Brain microvascular endothelial cell (primary cell): ENCODE measurements at regions not wholly inside any gene's neighbourhood (a gene's known extent, or its start where the extent isn't known, plus 50 kb on each side); places are given as distances from the start of the nearest gene placed in this dataset.

Source experiments
- DNase-seq: peaks from one replicate; pipeline ENCODE4 v3.0.0-alpha.2; 2020
- H3K27ac ChIP-seq: fragments of 250-450 bp; sonication (Bioruptor Pico); 2 replicates; pipeline ENCODE4 v1.5.1; 2020; ENCODE audit warnings: mild to moderate bottlenecking, moderate library complexity
- H3K27me3 ChIP-seq: fragments of 250-450 bp; sonication (Bioruptor Pico); replicated peaks from 2 replicates; pipeline ENCODE4 v1.5.1; 2020; ENCODE audit warnings: mild to moderate bottlenecking
- H3K36me3 ChIP-seq: fragments of 250-450 bp; sonication (Bioruptor Pico); replicated peaks from 2 replicates; pipeline ENCODE4 v1.5.1; 2020; ENCODE audit warnings: mild to moderate bottlenecking
- H3K4me3 ChIP-seq: 2 replicates; pipeline ENCODE4 v1.5.1; 2011; ENCODE audit warnings: low read depth, mild to moderate bottlenecking, control low read depth, low read length, moderate library complexity
- CTCF ChIP-seq: IDR thresholded peaks from 2 replicates; pipeline ENCODE4 v1.5.1; 2011; ENCODE audit warnings: low read depth, mild to moderate bottlenecking, moderate library complexity, low read length, control low read depth, inconsistent platforms; ENCODE audit errors: missing control alignments
- in situ Hi-C: cut with HindIII; loops from 2 replicates; pipeline ENCODE4 v1.10.0; 2017; ENCODE audit warnings: low sequenced_read_pairs, low pct_ligation_motif_present

- no peaks in the 10 kb centered on the region for H3K36me3 ChIP-seq
- peak; percentile 40 for DNase-seq
- no peak overlapping the region for H3K27ac ChIP-seq
- no peak overlapping the region for H3K4me3 ChIP-seq
- H3K27me3 ChIP-seq = no peaks in the 10 kb centered on the region
- in situ Hi-C loops = no loop called here
- no peak for TF ChIP-seq CTCF
Observed at GRCh38 chr10:3714531-3714930, 70.5 kb downstream of the KLF6 start.

GRCh38 chr10:3712707-3713106 is 72.3 kb downstream of the KLF6 start:
- no peak for TF ChIP-seq CTCF
- in situ Hi-C loops = no loop called here
- no peak overlapping the region for H3K27ac ChIP-seq

GRCh38 chr10:3711918-3712317 is 73.1 kb downstream of the KLF6 start:
- H3K4me3 ChIP-seq = no peak overlapping the region
- in situ Hi-C loops = no loop called here
- no peaks in the 10 kb centered on the region for H3K27me3 ChIP-seq
- DNase-seq = no peak
- no peak overlapping the region for H3K27ac ChIP-seq
- no peak for TF ChIP-seq CTCF
- no peaks in the 10 kb centered on the region for H3K36me3 ChIP-seq

More at GRCh38 chr10:3712707-3713106, 72.3 kb downstream of the KLF6 start:
- Histone ChIP-seq H3K4me3 (no peak overlapping the region), H3K36me3 (no peaks in the 10 kb centered on the region), H3K27me3 (no peaks in the 10 kb centered on the region)
- no peak for DNase-seq

GRCh38 chr10:3710764-3711163 is 74.2 kb downstream of the KLF6 start:
- no peak overlapping the region for H3K27ac ChIP-seq
- in situ Hi-C loops = no loop called here
- no peak overlapping the region for H3K4me3 ChIP-seq
- no peaks in the 10 kb centered on the region for H3K36me3 ChIP-seq
- no peak for DNase-seq
- H3K27me3 ChIP-seq = no peaks in the 10 kb centered on the region
- no peak for TF ChIP-seq CTCF

GRCh38 chr10:3709456-3710060 is 75.5 kb downstream of the KLF6 start:
- H3K36me3 ChIP-seq = no peaks in the 10 kb centered on the region
- no peaks in the 10 kb centered on the region for H3K27me3 ChIP-seq
- no peak for TF ChIP-seq CTCF
- in situ Hi-C loops = no loop called here
- DNase-seq = no peak
- H3K27ac ChIP-seq = no peak overlapping the region
- H3K4me3 ChIP-seq = no peak overlapping the region

GRCh38 chr10:3708852-3709251 is 76.2 kb downstream of the KLF6 start:
- DNase-seq = peak; percentile 50
- H3K4me3 ChIP-seq = no peak overlapping the region
- H3K36me3 ChIP-seq = no peaks in the 10 kb centered on the region
- no peak for TF ChIP-seq CTCF
- in situ Hi-C loops = no loop called here
- no peaks in the 10 kb centered on the region for H3K27me3 ChIP-seq
- H3K27ac ChIP-seq = no peak overlapping the region
